ENCODE measurements at regions not wholly inside any gene's neighbourhood (a gene's known extent, or its start where the extent isn't known, plus 50 kb on each side); places are given as distances from the start of the nearest gene placed in this dataset.

GRCh38 chr2:204354442-204354856, 190.8 kb upstream of the PARD3B start:
- ATAC-seq (ENCODE audit: low FRiP score) (no peak), DNase-seq (ENCODE audit: low spot score) (no peak)
- no peak for TF ChIP-seq CTCF (IDR thresholded peaks at IDR 0.05)

GRCh38 chr2:204355688-204356087, 189.6 kb upstream of the PARD3B start:
- DNase-seq (ENCODE audit: low spot score) (no peak), ATAC-seq (ENCODE audit: low FRiP score) (no peak)
- no peak for TF ChIP-seq CTCF (IDR thresholded peaks at IDR 0.05)

- TF ChIP-seq CTCF (IDR thresholded peaks at IDR 0.05): no peak
- DNase-seq (ENCODE audit: low spot score) (no peak), ATAC-seq (ENCODE audit: low FRiP score) (no peak)
Observed at GRCh38 chr2:204356151-204356641, 189.1 kb upstream of the PARD3B start.

GRCh38 chr2:204357286-204357685, 188.0 kb upstream of the PARD3B start:
- no peak for DNase-seq (ENCODE audit: low spot score)
- no peak for TF ChIP-seq CTCF (IDR thresholded peaks at IDR 0.05)
- ATAC-seq (ENCODE audit: low FRiP score): no peak

- DNase-seq (ENCODE audit: low spot score): no peak
- no peak for TF ChIP-seq CTCF (IDR thresholded peaks at IDR 0.05)
- no peak for ATAC-seq (ENCODE audit: low FRiP score)
Observed at GRCh38 chr2:204359076-204359475, 186.2 kb upstream of the PARD3B start.

- TF ChIP-seq CTCF (IDR thresholded peaks at IDR 0.05): no peak
- no peak for DNase-seq (ENCODE audit: low spot score)
- ATAC-seq (ENCODE audit: low FRiP score): no peak
Observed at GRCh38 chr2:204360218-204361007, 184.9 kb upstream of the PARD3B start.

- TF ChIP-seq CTCF (IDR thresholded peaks at IDR 0.05): no peak
- DNase-seq (ENCODE audit: low spot score) (no peak), ATAC-seq (ENCODE audit: low FRiP score) (no peak)
Observed at GRCh38 chr2:204361738-204362137, 183.5 kb upstream of the PARD3B start.
